GM18498 (cell line): ENCODE measurements at regions not wholly inside any gene's neighbourhood (a gene's known extent, or its start where the extent isn't known, plus 50 kb on each side); places are given as distances from the start of the nearest gene placed in this dataset.
A peak's percentile ranks its signal among the peaks of the same experiment; 100 is the strongest.
"Not testable (repeated sequence)": the region's sequence is repeated elsewhere in the genome, so short reads cannot be mapped to it uniquely, and the experiment has no call there.

Experiments used
- ATAC-seq: cut with Tn5 transposase; IDR thresholded peaks from one replicate; pipeline ENCODE4 v1.9.1; 2021; ENCODE audit warnings: mild to moderate bottlenecking, moderate library complexity; ENCODE audit not compliant: unreplicated experiment

DNA sequence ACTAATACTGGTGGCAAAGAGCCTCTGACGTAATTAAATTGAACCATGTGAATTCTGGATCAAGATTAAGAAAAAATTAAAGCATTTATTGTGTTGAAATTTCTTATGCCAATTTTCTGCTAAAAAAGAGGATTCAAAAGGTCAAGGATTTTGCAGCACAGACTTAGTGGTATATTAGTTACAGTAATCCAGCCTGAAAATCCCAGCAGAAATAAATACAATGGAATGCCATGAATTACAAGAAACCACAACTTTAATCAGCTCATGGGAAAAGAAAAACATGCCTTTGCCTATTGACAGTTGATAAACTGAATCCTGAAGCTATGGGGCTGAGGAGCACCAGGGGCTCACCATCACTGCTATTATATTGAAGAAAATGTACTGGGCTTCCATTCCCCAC is 114.8 kb upstream of the SATB2 start:
- ATAC-seq: no peak

GRCh38 chr2:199570934-199571333 is 113.2 kb upstream of the SATB2 start:
- no peak for ATAC-seq

- no peak for ATAC-seq
Observed at GRCh38 chr2:199569336-199569735, 111.6 kb upstream of the SATB2 start.

DNA sequence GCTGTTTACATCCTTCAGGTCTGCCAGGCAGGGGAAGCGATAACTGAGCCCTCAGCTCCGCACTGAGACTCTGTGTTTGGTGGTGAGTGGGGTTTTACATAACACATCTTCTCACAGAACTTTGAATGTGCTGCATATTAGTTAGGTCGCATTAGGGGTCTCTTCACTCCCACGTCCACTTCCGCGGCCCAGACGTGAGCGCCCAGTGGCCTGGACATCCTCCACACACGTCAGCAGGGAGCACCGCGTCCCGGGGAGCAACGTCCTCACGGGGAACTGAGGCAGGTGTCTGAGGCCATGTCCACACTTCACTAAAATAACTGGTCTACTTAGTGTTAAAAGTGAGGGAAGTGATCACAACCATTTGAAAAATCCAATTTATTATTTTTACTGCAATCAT is 100.4 kb upstream of the SATB2 start:
- no peak for ATAC-seq

DNA sequence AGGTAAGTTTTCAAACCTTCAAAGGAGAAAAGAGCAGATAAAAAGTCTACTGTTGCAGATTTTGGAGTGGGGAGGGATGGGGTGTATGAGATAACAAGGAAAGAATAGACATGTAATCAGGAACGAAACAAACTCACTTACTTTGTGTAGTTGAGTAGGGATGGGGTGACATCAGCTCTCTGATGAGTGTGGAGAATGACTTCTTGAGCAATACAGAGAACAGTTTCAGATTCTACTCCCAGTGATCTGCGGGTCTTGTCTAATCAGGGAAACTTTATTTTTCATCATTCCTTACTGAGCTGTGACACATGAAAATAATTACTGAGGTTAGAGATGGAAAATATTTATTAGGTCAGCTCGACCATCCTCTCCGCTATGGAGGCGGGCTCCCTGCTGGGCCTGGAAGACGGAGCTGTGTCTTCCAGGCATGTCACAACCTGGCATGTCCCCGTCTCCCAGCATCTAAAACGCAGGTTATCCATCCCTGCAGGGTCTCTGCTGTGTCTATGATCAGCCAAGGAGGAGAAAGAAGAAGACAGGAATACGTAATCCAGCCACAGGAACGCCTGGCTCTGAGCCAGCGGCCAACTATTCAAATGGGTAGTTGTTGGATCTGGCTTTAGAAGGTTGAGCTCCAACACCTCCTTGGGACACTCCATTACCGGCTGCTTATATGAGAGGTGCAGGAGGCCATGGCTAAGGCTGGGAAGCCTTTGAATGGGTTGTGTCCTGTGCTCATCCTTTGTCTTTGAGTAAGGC is 99.0 kb upstream of the SATB2 start:
- no peak for ATAC-seq

GRCh38 chr2:199554026-199554425 is 96.3 kb upstream of the SATB2 start:
- ATAC-seq: no peak

DNA sequence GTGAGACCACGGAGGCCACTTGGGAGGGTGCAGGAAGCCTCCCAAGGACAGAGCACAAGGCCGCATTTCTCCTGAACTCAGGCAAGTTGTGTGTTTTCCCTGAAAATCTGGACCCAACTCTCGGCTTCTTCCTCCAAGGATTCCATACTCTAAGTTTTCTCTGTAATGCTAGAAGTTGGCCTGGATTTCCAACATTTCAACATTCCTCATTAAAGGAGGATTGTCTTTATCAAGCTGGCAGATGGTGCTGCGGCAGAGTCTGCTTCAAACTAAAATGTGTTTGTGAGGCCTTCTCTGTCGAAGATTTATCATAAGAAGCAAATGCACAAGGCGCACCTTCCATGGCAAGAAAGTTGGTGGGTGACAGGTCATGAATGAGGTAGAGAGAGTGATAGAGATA is 94.4 kb upstream of the SATB2 start:
- ATAC-seq: no peak

GRCh38 chr2:199543606-199544172 is 86.0 kb upstream of the SATB2 start:
- no peak for ATAC-seq

DNA sequence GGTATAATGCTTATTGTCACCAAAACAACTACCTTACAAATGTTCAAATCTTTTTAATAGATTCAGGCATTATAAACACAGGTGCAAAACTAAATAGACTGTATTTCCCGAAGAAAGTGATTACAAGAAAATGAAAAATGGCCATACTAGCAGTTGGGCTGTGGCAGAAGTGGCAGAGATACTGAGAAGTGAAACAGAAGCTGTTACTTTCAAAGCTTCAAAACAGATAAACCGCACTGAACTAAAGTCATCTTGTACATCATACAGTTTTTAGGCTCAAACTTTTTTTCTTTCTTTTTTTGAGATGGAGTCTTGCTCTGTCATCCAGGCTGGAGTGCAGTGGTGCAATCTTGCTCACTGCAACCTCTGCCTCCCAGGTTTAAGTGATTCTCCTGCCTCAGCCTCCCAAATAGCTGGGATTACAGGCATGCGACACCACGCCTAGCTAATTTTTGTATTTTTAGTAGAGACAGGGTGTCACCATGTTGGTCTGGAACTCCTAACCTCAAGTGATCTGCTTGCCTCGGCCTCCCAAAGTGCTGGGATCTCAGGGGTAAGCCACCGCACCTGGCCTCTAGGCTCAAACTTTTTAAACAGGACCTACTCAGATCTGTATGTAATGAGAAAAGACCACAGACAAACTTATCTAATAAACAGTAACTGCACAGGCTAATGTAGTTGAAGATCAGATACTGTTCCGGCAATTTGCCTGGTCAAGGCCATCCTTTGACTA is 77.9 kb upstream of the SATB2 start:
- ATAC-seq: peak; percentile 69

GRCh38 chr2:199533873-199534272 is 76.1 kb upstream of the SATB2 start:
- ATAC-seq: not testable (repeated sequence)

GRCh38 chr2:199527071-199527470 is 69.3 kb upstream of the SATB2 start:
- no peak for ATAC-seq

DNA sequence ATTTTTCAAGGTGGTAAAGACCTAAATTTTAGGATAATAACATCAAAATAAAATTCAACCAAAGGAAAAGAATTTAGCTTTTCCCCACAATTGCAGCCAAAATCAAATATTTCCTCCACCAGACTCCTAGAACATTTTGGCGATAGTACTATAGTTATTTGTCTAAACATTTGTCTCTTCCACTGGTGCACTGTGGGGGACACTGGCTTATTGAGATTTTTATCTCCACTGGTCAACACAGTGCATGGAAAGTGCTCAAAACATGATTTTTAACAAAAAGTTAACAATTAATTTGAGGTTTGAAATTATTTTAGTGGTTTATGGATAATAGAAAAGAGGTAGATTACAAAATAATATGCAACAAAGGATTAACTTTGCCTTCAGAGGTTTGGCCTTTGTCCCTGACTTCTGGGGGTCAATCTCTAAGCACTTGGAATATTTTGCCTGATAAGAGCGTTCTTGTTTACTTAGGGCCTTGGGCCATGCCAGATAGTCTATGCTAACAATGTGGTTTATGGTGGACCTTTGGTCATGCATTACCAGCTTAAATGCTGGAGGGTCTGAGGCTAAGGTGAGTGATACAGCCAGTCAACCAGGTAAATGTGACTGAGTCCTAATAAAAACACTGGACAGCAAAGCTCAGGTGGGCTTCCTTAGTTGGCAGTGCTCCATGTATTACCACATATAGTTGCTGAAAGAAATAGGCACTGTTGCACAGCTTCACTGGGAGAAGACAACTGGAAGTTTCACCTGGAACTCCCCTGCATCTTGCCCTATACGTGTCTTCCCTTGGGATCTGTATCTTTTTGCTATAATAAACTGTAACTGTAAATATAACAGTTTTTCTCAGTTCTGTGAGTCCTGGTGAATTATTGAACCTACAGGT is 67.2 kb upstream of the SATB2 start:
- ATAC-seq: no peak

DNA sequence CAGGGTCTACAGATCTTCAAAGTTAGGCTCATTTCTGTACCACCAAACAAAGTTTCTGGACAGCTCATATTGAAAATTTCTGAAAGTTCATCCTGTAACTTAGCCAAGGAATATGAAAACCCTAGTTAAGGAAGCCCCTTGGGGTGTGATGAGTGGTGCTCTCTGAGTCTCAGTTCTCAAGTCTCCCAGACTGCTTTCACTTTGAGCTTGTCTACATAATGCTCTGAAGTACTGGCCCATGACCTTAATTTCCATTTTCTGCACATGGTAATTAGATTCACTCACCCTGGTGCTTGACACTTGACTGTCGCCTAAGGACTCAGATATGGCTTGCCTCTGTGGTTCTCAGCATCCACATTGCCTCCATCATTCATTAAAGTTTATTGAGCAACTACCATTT is 51.7 kb upstream of the SATB2 start:
- peak; percentile 88 for ATAC-seq
